Smooth muscle cell (in vitro differentiated cells): ENCODE measurements at regions not wholly inside any gene's neighbourhood (a gene's known extent, or its start where the extent isn't known, plus 50 kb on each side); places are given as distances from the start of the nearest gene placed in this dataset.

Experiments
- DNase-seq: peaks from one replicate; lab custom pipeline; 2025; ENCODE audit not compliant: unreplicated experiment; lab: John Stamatoyannopoulos, UW
- H2AFZ ChIP-seq: fragments of 200-600 bp; sonication (generic); 2 replicates; pipeline ENCODE4 v1.6.0; 2016; ENCODE audit warnings: antibody characterized with exemption, low read depth, mild to moderate bottlenecking
- H3F3A ChIP-seq: fragments of 200-600 bp; sonication (generic); 2 replicates; pipeline ENCODE4 v1.6.0; 2017; ENCODE audit warnings: antibody characterized with exemption, low read depth
- H3K27ac ChIP-seq: fragments of 200-600 bp; sonication (generic); 2 replicates; pipeline ENCODE4 v1.5.1; 2016; ENCODE audit warnings: low read depth, mild to moderate bottlenecking
- H3K27me3 ChIP-seq: fragments of 200-600 bp; sonication (generic); 2 replicates; pipeline ENCODE4 v1.6.1; 2016; ENCODE audit warnings: low read depth, mild to moderate bottlenecking
- H3K36me3 ChIP-seq: fragments of 200-600 bp; sonication (generic); 2 replicates; pipeline ENCODE4 v1.5.1; 2016; ENCODE audit warnings: low read depth
- H3K4me1 ChIP-seq: fragments of 200-600 bp; sonication (generic); 2 replicates; pipeline ENCODE4 v1.5.1; 2016; ENCODE audit warnings: low read depth
- H3K4me2 ChIP-seq: fragments of 200-600 bp; sonication (generic); 2 replicates; pipeline ENCODE4 v1.6.0; 2016; ENCODE audit warnings: mild to moderate bottlenecking
- H3K4me3 ChIP-seq: fragments of 200-600 bp; sonication (generic); 2 replicates; pipeline ENCODE4 v1.5.1; 2016; ENCODE audit warnings: mild to moderate bottlenecking
- H3K79me2 ChIP-seq: fragments of 200-600 bp; sonication (generic); 2 replicates; pipeline ENCODE4 v1.6.0; 2016; ENCODE audit warnings: low read depth, mild to moderate bottlenecking
- H3K9ac ChIP-seq: fragments of 200-600 bp; sonication (generic); 2 replicates; pipeline ENCODE4 v1.6.0; 2016; ENCODE audit warnings: low read depth
- H3K9me3 ChIP-seq: fragments of 200-600 bp; sonication (generic); replicated peaks from 2 replicates; pipeline ENCODE4 v1.5.1; 2016; ENCODE audit warnings: low read depth
- H4K20me1 ChIP-seq: fragments of 200-600 bp; sonication (generic); 2 replicates; pipeline ENCODE4 v1.6.0; 2016; ENCODE audit warnings: low read depth
- CTCF ChIP-seq: fragments of 200-600 bp; sonication (generic); IDR thresholded peaks from 2 replicates; pipeline ENCODE4 v1.5.1; 2017; ENCODE audit warnings: borderline replicate concordance, mild to moderate bottlenecking, antibody characterized with exemption; ENCODE audit not compliant: insufficient read depth, poor library complexity, severe bottlenecking
- WGBS: methylation state at CpG from one replicate; pipeline ENCODE4 v1.1.7; 2016; ENCODE audit warnings: low lambda C conversion rate; 5-methylcytosine and 5-hydroxymethylcytosine counted together

- H3K27me3 ChIP-seq: peaks cover 34% of the 10 kb centered on the region
- no peak overlapping the region for H2AFZ ChIP-seq
- 70% methylated on average over 2 of the region's 2 CpGs for WGBS
- H4K20me1 ChIP-seq: no peaks in the 10 kb centered on the region
- no peak for DNase-seq
- H3K4me3 ChIP-seq: no peak overlapping the region
- H3K36me3 ChIP-seq: no peaks in the 10 kb centered on the region
- no peak overlapping the region for H3K9ac ChIP-seq
- no peak overlapping the region for H3K4me2 ChIP-seq
- H3F3A ChIP-seq: no peaks in the 10 kb centered on the region
- no peak overlapping the region for H3K27ac ChIP-seq
- no peak for TF ChIP-seq CTCF
- H3K9me3 ChIP-seq: no peaks in the 10 kb centered on the region
- H3K4me1 ChIP-seq: no peaks in the 10 kb centered on the region
- H3K79me2 ChIP-seq: no peaks in the 10 kb centered on the region
These were observed 126.5 kb downstream of the RMI1 start for GRCh38 chr9:84107081-84107480.

GRCh38 chr9:84107995-84108394 lies 127.4 kb downstream of the RMI1 start:
- Histone ChIP-seq H3K27me3 (peaks cover 25% of the 10 kb centered on the region), H3K4me3 (no peak overlapping the region), H3K27ac (no peak overlapping the region), H3K4me2 (no peak overlapping the region), H4K20me1 (no peaks in the 10 kb centered on the region), H3K9ac (no peak overlapping the region), H3K36me3 (no peaks in the 10 kb centered on the region), H3K9me3 (no peaks in the 10 kb centered on the region), H2AFZ (no peak overlapping the region), H3K79me2 (no peaks in the 10 kb centered on the region), H3K4me1 (no peaks in the 10 kb centered on the region), H3F3A (no peaks in the 10 kb centered on the region)
- TF ChIP-seq CTCF: no peak
- DNase-seq: no peak
- 77% methylated on average over 1 of the region's 1 CpG for WGBS

DNA sequence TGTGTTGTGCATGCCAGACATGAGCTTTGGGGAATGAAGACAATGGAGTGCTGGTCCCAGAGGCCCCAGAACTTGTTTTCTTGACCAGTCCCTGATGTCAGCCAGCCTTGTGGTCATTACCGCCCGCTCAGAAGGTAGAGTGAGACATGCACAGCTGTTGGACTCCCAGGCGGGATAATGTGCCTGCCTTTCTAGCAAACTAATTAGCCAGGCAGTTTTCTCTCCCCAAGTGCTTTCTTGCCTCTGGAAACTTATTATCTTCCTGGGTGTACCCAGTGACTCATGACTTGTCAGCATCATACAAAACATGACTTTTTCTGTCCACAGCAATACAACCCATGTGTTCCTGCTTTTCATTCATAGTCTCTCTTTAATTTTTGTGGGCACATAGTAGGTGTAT lies 131.1 kb downstream of the RMI1 start:
- Histone ChIP-seq H3K27me3 (peaks cover 10% of the 10 kb centered on the region), H3K9ac (no peak overlapping the region), H3K4me3 (no peak overlapping the region), H4K20me1 (no peaks in the 10 kb centered on the region), H3K79me2 (no peaks in the 10 kb centered on the region), H3K27ac (no peak overlapping the region), H3K4me2 (no peak overlapping the region), H2AFZ (no peak overlapping the region), H3K9me3 (no peaks in the 10 kb centered on the region), H3K4me1 (no peaks in the 10 kb centered on the region), H3K36me3 (no peaks in the 10 kb centered on the region), H3F3A (no peaks in the 10 kb centered on the region)
- 74% methylated on average over 3 of the region's 3 CpGs for WGBS
- TF ChIP-seq CTCF: no peak
- DNase-seq: no peak

- H3K4me3 ChIP-seq: no peak overlapping the region
- WGBS: 59% methylated on average over 1 of the region's 1 CpG
- H3K79me2 ChIP-seq: no peaks in the 10 kb centered on the region
- no peak overlapping the region for H3K9ac ChIP-seq
- H2AFZ ChIP-seq: no peak overlapping the region
- no peak for TF ChIP-seq CTCF
- H3K4me1 ChIP-seq: no peaks in the 10 kb centered on the region
- H3F3A ChIP-seq: no peaks in the 10 kb centered on the region
- no peak overlapping the region for H3K4me2 ChIP-seq
- H3K27ac ChIP-seq: no peak overlapping the region
- no peaks in the 10 kb centered on the region for H4K20me1 ChIP-seq
- DNase-seq: no peak
- H3K9me3 ChIP-seq: no peaks in the 10 kb centered on the region
- H3K36me3 ChIP-seq: no peaks in the 10 kb centered on the region
- no peaks in the 10 kb centered on the region for H3K27me3 ChIP-seq
These were observed 141.5 kb downstream of the RMI1 start for GRCh38 chr9:84121991-84122523.
